GM12892 (cell line): ENCODE measurements at regions not wholly inside any gene's neighbourhood (a gene's known extent, or its start where the extent isn't known, plus 50 kb on each side); places are given as distances from the start of the nearest gene placed in this dataset.

Experiments used
- POLR2A ChIP-seq: IDR thresholded peaks from 2 replicates; pipeline ENCODE4 v1.6.1; 2011; ENCODE audit warnings: low read depth, low read length, control low read depth
- POLR2AphosphoS5 ChIP-seq: IDR thresholded peaks from 2 replicates; pipeline ENCODE4 v1.6.1; 2011; ENCODE audit warnings: low read depth, low read length, control low read depth

DNA sequence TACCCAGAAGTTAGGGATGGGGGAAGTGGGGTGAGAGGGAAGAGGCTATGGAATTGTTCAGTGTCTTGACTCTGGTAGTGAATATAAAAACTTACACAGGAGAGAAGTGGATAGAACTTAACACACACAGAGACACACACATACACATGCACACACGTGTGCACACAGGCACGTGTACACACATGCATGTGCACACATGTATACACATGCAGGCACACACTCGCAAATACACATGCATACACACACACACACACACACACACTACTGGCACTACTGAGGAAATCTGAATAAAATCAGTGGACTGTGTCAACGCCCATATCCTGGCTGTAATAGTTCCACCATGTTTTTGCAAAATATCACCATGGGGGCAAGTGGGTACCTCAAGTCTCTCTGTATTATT is 107.9 kb downstream of the IRS2 start:
- TF ChIP-seq POLR2AphosphoS5 (no peak), POLR2A (no peak)
